Panc1 (cell line): ENCODE measurements at regions not wholly inside any gene's neighbourhood (a gene's known extent, or its start where the extent isn't known, plus 50 kb on each side); places are given as distances from the start of the nearest gene placed in this dataset.

Source experiments
- POLR2AphosphoS5 ChIP-seq: IDR thresholded peaks from 2 replicates; pipeline ENCODE4 v1.6.1; 2012; ENCODE audit warnings: mild to moderate bottlenecking, low read depth, low read length, moderate library complexity
- SIN3A ChIP-seq: IDR thresholded peaks from 2 replicates; pipeline ENCODE4 v1.6.1; 2012; ENCODE audit warnings: low read depth, mild to moderate bottlenecking, low read length, moderate library complexity, borderline replicate concordance; ENCODE audit not compliant: insufficient read depth
- TF ChIP-seq, protein P1 (sequence below): fragments of 450-650 bp; IDR thresholded peaks from 2 replicates; pipeline ENCODE4 v1.5.1; 2017; ENCODE audit warnings: mild to moderate bottlenecking

DNA sequence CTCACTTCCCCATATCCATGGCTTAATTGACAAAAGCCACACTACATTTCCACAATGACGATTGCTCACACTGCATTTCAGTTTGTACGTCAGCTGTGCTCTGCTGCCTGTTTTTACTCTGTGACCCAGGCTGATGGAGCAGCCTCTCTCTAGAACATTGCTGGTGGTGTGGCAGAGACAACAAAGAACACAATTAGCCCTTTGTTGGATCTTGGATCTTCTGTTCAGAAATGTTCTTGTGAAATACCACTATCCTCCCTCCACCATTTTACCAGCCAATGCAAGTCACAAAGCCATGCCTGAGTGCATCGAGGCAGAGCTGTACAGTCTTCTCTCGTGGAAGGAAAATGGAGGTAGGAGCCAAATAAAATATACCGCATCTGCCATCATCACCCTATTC lies 56.9 kb upstream of the TBC1D5 start:
- TF ChIP-seq, protein P1, sequence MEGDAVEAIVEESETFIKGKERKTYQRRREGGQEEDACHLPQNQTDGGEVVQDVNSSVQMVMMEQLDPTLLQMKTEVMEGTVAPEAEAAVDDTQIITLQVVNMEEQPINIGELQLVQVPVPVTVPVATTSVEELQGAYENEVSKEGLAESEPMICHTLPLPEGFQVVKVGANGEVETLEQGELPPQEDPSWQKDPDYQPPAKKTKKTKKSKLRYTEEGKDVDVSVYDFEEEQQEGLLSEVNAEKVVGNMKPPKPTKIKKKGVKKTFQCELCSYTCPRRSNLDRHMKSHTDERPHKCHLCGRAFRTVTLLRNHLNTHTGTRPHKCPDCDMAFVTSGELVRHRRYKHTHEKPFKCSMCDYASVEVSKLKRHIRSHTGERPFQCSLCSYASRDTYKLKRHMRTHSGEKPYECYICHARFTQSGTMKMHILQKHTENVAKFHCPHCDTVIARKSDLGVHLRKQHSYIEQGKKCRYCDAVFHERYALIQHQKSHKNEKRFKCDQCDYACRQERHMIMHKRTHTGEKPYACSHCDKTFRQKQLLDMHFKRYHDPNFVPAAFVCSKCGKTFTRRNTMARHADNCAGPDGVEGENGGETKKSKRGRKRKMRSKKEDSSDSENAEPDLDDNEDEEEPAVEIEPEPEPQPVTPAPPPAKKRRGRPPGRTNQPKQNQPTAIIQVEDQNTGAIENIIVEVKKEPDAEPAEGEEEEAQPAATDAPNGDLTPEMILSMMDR: no peak
- no peak for TF ChIP-seq POLR2AphosphoS5
- TF ChIP-seq SIN3A: no peak
